Skin epidermis (tissue), 12 donors: ENCODE measurements at regions not wholly inside any gene's neighbourhood (a gene's known extent, or its start where the extent isn't known, plus 50 kb on each side); places are given as distances from the start of the nearest gene placed in this dataset.

Experiments
- H3K27ac ChIP-seq, 21 experiments: fragments of 200-600 bp; sonication (generic) in 11 of 21; one replicate each; pipeline ENCODE4 v1.5.0; 2020; ENCODE audit warnings: mild to moderate bottlenecking in 3 of 21, inconsistent platforms in 2 of 21, moderate library complexity in 2 of 21
- H3K4me3 ChIP-seq, 7 experiments: fragments of 200-600 bp; sonication (generic) in 2 of 7; one replicate each; pipeline ENCODE4 v1.5.0; 2020; ENCODE audit warnings: inconsistent platforms in 2 of 7, mild to moderate bottlenecking in 2 of 7, moderate library complexity in 1 of 7

DNA sequence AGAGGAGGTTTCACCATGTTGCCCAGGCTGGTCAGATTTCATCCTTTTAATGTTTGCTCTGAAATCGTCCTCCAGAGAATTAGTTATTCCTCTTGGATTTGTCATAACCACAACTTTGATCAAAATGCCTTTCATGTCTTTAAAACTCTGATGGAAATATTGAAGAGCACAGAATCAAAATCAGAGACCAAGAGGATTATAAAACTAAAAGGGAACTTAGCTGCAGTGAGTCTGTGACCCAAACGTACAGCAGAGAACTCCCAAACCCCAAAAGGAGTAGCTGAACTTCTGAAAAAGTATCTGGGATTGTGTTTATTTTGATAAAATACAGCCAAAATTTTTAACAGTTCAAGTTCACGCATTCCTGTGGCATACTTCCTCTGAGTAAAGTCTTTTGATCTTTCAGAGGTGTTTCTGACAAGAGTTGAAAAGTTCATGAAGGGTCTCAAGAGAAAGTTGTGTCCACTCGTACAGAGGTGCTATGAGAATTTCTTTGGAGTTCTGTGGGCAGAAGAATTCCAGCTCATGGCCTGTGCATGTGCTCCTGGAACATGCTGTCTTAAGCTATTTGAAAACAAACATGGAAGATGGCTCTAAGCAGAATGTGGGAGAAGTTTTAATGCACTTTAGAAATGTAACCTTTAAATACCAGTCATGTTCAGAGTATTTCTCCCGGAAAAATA is 124.0 kb downstream of the ESM1 start:
- peak overlapping the region in 2 of 21 experiments; percentile 5 to 67 for H3K27ac ChIP-seq

DNA sequence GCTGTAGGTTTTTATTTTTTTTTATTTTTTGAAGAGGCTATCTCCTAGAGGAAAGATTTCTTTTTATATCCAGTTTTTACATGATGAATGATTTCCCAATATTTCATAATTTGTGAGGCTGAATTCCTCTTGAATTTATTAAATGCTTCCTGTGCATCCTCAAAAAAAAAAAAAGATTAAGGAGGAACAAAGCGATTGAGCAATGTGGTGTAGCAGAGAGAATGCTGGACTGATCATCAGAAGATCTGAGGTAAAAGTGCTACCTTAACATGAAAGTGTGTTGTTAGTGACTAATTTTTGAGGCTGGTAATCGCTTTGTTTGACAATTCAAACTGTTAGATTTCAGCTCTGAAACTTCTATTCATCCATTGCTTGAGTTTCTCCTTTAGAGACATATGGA is 125.1 kb downstream of the ESM1 start:
- Histone ChIP-seq H3K4me3 (no peak overlapping the region), H3K27ac (peak overlapping the region in 1 of 21 experiments; percentile 67)

More for the DNA sequence above, 124.0 kb downstream of the ESM1 start:
- H3K4me3 ChIP-seq, result no peak overlapping the region

DNA sequence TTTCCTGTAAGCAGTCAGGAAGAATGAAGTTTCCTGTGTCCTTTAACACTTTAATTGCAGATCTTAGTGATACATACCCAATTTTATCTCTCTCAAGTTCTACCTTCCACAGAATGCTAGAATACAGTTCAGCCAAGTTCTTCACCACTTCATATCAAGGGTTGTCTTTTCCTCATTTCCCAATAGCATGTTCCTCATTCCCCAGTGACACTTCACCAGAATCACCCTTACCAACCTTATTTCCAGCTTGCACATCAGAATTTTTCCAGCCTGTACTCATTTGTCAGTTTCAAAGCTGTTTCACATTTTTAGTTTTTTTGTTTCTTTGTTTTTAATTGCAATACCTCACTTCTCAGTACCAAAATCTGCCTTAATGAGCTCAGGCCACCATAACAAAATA is 126.1 kb downstream of the ESM1 start:
- Histone ChIP-seq H3K4me3 (no peak overlapping the region), H3K27ac (peak overlapping the region in 1 of 21 experiments; percentile 43)

DNA sequence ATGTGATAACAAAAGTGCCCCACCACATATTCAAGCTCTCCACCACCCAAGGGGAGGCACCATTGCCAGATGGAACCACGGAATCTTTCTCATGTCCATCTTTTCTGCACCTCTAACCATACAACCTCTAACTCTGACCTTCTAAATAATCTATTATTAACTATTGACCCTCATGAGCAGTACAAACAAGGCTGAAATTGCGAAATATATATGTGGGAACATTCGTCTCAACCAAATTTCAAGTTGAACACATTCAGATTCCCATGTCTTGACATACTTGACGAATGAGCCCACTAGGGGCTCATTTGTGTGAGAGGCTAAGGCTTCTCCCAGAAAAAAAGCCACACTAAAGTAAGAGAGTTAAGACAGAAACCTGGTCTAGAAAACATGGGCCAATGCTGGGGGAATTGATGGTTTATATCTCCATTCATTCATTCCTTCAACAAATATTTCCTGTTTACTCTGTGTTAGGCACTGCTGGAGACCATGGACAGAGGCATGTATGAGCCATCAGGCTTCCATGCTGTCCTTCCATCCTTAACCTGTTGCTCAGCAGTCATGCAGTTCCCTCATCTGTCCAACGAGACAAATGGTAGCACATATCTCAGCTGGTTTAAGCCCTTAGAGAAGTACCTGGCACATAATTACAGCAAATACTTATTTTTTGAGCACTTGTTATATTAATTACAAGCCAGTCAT is 130.4 kb downstream of the ESM1 start:
- Histone ChIP-seq H3K4me3 (no peak overlapping the region), H3K27ac (no peak overlapping the region)

DNA sequence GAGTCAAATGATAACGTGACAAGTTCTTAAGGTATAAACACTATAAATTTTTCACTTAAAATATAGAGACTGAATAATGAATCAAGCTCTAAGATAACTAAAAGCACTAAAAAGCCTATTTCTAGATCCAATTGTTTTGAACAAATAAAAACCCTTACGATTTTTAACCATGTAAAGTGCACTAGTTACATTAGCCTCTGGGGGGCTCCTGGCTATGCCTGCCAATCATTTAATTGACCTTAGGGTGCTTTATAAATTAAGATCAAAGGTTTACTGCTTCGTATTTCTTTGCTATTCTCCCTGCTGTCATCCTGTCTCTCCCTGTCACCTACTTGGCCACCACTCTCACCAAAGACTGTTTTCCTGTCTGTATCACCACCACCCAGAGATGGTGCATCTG is 133.4 kb downstream of the ESM1 start:
- H3K27ac ChIP-seq, result no peak overlapping the region
- H3K4me3 ChIP-seq, result no peak overlapping the region

DNA sequence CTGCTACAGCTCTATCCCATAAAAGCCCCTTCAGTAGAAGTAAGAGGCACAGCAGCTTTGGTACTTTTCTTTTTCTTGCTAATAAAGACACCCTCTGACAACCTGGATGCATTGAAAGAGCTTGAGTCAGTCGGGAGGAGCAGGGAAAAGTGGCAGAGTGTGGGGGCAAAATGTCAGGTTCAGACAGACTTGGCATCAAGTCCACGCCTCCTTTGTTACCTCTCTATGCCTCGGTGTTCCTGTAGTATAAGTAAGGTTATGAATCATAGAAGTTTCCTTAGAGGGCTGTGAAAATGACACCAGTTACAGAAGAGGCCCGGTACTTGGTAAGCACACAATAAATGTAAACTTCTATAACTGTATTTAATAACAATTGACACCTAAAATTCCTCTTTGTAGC is 133.9 kb downstream of the ESM1 start:
- Histone ChIP-seq H3K27ac (no peak overlapping the region), H3K4me3 (no peak overlapping the region)

DNA sequence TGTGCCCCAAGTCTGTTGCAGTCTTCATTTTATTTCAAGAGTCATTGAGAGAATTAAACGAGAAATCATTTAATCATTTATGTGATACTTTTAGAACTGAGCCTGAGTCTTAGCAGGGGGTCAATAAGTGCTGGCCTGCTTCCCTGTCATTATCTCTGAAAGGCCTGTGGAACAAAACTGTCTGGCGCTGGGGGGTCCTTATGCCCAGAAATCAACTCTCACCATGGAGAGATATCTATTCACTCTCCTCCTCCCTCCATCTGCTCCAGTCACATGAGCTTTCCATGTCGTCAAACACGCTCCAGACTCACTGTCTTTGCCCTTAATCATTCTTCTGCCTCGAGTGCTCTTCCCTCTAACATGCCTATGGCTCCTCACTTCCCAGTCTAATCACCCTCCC is 136.8 kb downstream of the ESM1 start:
- Histone ChIP-seq H3K27ac (no peak overlapping the region), H3K4me3 (no peak overlapping the region)

DNA sequence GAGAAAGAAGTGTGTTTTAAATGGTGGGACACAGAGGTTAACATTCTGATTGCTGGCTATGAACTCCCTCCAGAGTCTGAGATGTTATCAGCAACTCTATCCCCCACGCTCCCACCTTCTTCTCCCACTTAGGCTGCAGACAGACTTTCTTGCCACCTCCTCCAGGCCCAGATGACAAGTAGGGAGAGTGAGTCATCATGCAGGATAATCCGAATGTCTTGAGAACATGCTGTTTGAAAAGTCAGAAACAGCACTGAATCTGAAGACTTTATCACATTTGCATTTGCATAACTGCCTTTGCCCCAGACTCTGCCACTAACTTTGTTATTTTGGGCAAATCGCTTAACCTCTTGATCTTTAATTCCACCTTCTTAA is 139.8 kb downstream of the ESM1 start:
- Histone ChIP-seq H3K27ac (no peak overlapping the region), H3K4me3 (no peak overlapping the region)

DNA sequence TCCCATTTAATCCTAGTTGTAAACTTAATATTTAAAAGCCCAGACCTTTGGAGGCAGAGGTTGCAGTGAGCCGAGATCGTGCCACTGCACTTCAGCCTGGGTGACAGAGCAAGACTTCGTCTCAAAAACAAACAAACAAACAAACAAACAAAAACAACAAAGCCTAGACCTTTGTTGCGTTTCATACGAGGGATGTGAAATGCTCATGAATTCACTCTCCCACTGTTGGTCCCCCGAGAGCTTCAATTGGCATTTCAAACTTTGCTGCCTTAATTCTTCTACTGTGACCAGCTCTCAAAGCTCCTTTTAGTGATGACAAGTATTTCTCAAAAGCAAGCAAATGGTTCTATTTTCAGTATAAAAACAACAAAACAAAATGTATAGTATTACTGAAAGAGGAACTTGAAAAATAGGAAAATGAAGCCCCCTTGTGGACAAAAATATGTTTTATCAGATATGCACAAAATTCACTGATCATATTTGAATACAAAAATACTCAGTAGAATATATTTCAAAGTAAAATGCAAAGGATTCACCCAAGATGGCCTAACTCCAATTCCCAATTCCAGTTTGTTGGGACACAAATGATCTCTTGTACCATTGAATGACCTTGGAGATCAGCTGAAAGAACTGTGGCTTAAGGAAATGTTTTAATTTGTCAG is 140.4 kb downstream of the ESM1 start:
- peak overlapping the region in 1 of 7 experiments; percentile 9 for H3K4me3 ChIP-seq
- peak overlapping the region in 6 of 21 experiments; percentile 20 to 67 (median 60) for H3K27ac ChIP-seq

DNA sequence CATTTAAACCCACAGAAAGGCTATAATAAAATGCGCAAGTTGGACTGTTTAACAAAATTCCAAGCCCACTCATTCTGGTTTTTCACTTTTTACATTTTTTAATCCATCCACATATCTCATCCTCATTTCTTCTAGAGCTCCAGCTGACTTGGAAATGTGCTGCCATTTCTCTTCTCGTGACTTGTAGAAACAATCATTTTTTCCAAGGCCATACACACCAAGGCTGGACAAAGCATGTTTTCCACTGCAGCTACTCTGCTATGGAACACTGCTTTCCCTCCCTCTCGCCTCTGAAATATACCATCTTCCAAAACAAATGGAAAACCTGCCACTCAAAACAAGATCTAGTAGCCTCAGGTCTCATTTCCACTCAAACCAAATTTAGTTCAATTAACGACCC is 141.1 kb downstream of the ESM1 start:
- H3K4me3 ChIP-seq, result no peak overlapping the region
- H3K27ac ChIP-seq, result peak overlapping the region in 3 of 21 experiments; percentile 20 to 67 (median 62)

DNA sequence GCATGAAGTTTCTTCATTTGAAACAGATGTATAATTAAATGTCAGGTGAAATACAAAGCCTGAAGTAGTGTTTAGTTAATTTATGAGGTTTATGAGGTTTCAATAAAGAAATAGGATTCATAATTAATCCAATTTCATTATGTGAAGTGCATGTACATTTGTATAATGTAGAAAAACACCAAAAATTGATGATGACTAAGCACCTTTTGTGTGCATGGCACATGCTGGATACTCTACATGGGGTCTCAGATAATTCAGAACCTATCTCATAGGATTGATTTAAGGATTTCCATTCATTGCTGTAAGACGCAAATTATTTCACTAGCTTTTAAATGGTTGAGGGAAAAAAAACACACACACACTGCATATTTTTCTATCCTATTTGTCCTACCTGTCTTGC is 143.9 kb downstream of the ESM1 start:
- no peak overlapping the region for H3K4me3 ChIP-seq
- no peak overlapping the region for H3K27ac ChIP-seq

DNA sequence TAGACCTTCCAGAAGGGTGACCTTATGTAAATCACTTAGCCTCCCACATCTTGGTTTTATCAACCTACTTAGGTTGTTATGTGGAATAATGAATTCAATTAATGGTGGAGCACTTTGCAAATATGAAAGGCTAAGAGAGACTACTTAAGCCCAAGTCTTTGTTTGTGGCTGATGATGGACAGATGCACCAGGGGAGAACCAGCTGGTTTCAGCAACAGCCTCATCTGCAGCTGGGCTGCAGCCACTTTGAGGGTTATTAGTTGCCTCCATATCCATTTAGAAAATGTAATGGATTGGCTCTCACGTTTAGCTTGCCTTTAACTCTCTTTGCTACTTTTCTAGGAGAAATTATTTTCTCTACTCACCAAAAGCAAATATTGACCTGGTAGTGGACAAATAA is 146.6 kb downstream of the ESM1 start:
- no peak overlapping the region for H3K27ac ChIP-seq
- no peak overlapping the region for H3K4me3 ChIP-seq

DNA sequence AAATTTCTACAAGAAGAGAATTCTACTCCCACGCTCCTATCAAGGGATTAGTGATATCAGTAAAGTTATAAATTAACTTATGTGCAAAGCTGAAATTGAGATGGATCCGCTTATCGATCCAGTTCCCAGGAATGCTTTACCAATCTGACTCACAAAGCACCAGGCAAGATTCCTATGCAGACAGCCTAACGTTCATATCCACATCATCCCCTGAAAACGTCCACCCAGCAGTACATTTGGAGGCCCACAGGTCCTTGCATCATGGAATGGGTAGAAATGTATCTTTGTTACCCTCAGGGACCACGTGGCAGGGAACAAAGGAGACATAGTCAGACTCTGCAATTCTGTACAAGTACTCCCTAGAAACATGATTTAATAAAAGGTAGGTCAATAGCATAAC is 147.4 kb downstream of the ESM1 start:
- no peak overlapping the region for H3K4me3 ChIP-seq
- no peak overlapping the region for H3K27ac ChIP-seq

DNA sequence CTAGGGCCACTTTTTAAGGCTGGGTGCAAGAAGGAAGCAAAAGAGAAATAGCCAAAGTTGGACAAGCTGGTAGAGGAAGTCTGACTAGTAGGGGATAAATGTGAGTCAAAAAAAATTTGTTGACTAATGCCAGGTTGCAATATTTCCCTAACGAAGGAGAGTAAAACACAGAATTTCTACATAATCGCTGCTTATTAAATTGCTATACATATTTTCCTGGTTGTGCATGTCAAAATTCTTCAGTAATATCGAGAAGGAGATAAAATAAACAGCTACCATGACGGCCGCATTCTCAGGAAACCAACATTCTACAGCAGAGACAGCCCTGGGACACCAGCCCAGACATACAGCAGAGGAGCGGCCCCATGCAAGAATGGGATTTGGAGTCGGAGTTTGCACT is 148.3 kb downstream of the ESM1 start:
- Histone ChIP-seq H3K4me3 (no peak overlapping the region), H3K27ac (no peak overlapping the region)

DNA sequence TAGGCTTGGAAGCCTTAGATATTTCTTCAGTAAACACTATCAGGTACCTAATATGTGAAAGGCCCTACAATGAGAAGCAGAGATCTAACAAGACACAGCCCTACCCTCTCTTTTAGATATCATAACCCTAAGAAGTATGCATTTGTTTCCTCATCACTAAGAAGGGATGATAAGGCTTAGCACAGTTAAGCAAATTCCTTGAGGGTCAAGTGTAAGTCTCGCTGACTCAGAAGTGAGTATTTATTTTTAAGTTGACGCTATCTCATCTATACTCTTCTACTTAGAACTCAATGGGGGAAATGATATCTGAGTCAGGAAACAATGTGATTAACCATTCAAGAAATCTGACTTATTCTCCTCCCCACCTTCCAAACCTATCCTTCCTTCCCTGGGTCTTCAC is 149.7 kb downstream of the ESM1 start:
- Histone ChIP-seq H3K27ac (no peak overlapping the region), H3K4me3 (no peak overlapping the region)

DNA sequence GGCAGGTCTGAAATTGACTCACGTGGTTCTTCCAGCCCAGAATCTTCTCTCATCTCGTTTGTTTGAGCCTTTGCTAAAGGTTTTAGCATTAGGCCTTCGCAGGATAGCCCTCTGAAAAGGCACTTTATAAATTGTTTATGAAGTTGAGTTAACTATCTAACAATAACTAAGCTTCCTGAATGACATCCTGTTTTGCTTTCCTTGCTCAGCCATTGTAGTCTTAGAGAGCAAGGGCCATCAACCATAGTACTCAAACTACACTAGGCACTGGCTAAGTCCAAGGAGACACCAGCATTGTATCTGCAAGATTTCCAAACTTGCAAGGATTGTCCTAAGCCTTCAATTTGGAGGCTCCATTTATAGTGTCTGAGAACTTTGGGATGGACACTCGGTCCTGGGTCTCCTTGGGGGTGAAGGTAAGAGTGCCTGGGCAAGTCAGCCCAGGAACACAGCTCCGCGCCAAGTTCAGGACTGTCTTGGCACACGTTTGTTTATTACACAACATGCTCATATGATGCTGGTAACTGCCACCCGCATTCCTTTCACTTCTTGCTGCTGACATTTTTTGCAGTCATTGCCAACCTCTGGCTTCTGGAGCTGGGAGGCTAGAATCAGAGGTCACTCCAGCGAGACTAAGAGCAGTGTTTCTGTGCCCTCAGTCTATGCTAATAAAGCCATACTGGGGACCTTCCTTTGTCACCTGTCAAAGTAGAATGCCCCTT is 151.1 kb downstream of the ESM1 start:
- no peak overlapping the region for H3K27ac ChIP-seq
- H3K4me3 ChIP-seq, result no peak overlapping the region

DNA sequence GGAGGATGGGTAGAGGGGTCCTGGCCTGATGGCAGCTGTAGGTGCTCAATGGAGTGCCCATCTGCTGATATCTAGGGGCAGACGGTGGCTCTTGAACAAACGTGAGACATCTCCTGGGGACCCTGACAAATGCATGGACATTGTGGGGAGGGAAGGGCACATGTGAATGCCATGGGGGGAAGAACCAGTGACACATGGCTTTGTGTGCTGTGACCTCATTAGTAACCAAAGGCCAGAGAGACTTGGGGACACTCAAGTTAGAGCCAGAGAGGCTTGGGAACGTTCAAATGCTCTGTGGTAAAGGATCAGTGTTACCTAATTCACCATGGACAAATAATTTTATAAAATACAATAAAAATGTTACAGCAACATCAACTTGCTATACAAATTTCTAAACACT is 151.8 kb downstream of the ESM1 start:
- no peak overlapping the region for H3K27ac ChIP-seq
- H3K4me3 ChIP-seq, result no peak overlapping the region

DNA sequence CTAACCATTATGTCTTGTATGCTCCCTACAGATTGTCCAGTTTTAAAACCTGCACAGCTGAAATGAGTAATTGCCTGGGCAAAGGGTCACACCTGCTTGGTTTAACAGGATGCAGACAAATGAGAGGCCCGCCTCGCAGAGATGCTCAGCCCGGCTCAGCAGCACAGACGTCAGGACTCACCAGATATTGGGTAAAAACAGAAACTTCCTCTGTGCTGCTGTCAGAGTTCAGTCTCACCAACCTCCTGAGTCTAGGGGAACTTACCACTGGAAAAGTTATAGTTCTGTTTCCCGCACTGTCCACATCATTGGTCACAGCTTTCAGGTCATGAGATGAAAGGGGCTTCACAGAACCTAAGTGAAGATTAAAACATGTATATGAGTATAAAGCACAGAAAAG is 152.5 kb downstream of the ESM1 start:
- Histone ChIP-seq H3K27ac (peak overlapping the region in 1 of 21 experiments; percentile 23), H3K4me3 (no peak overlapping the region)

DNA sequence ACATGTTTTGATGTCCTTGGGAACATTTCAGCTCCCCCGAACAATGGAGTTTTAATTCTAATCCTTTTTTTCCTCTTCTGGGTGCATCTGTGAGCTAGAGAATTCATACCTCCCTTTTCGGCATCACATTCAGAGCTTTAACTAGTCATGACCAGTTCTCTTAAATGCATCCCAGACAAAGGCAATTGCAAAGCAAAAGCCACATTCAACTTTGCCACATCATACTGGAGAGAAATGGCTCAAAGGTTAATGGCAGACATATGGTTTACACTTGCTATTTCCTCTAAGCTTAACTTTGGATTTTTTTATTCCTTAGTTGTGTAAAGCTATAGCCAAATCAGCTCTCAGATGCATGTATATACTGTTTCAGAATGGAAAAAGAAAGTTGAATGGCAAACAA is 153.3 kb downstream of the ESM1 start:
- no peak overlapping the region for H3K27ac ChIP-seq
- no peak overlapping the region for H3K4me3 ChIP-seq

DNA sequence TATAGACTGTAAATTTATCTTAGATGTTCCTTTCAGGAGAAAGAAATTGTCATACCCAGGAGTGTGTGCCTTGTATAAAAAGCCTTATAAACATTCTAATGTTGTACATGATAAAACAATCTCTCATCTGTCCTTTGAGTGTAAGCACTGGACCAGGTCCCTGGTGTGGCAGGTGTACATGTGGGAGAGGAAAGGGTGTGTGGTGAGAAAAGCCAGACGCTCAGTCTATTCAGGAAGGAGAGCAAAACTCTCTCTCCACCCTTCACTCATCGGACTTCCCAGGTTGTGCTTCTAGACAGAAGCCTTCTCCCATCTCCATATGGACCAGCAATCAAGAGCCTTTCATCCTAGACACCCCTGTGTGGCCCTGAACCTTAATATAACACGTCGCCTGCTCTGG is 154.2 kb downstream of the ESM1 start:
- H3K27ac ChIP-seq, result no peak overlapping the region
- H3K4me3 ChIP-seq, result no peak overlapping the region
